Activated CD8-positive, alpha-beta memory T cell treated with anti-CD3 and anti-CD28 coated beads, Interleukin-2, amount 50 U/mL, for 48 hours (primary cell): ENCODE measurements at regions not wholly inside any gene's neighbourhood (a gene's known extent, or its start where the extent isn't known, plus 50 kb on each side); places are given as distances from the start of the nearest gene placed in this dataset.

Source experiments
- DNase-seq: peaks from one replicate; pipeline ENCODE4 v3.0.0-alpha.2; 2020

GRCh38 chr16:27686926-27687325, 137.0 kb downstream of the KATNIP start:
- DNase-seq, result no peak

DNA sequence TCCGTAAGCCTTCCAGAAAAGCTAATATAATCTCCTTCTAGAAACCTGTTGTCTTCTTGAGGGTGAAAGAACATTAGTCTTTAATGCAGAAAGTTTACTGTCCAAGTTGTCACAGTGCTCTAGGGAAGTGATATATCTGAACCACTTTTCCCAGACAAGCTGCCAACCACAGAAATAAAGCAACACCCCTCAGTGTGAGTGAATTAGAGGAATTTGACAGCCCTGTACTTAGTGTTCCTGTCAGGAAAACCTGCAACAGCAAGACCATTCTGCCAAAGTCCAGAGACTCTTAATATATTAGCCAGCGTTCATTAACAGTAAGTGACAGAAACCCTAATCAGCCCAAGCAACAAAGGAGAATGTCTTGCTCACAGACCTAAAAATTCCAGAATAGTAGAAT, 137.7 kb downstream of the KATNIP start:
- no peak for DNase-seq

DNA sequence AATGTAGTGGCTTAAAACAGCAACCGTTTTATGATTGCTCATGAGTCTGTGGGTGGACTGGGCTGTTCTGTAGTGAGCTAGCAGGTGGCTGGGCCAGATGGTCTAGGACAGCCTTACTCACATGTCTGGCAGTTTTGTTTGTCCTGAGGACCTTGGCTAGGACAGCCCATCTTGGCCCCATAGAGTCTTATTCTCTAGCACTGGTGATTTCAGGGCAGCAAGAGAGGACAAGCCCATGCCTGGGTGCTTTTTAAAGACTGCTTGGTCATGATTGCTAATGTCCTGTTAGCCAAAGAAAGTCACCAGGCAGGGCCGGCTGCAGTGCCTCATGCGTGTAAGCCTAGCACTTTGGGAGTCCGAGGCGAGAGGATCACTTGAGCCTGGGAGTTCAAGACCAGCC, 139.8 kb downstream of the KATNIP start:
- no peak for DNase-seq

GRCh38 chr16:27690608-27691007, 140.7 kb downstream of the KATNIP start:
- peak; percentile 57 for DNase-seq

- no peak for DNase-seq
Observed at GRCh38 chr16:27691721-27692120, 141.8 kb downstream of the KATNIP start.

- no peak for DNase-seq
Observed at GRCh38 chr16:27692576-27692975, 142.6 kb downstream of the KATNIP start.

DNA sequence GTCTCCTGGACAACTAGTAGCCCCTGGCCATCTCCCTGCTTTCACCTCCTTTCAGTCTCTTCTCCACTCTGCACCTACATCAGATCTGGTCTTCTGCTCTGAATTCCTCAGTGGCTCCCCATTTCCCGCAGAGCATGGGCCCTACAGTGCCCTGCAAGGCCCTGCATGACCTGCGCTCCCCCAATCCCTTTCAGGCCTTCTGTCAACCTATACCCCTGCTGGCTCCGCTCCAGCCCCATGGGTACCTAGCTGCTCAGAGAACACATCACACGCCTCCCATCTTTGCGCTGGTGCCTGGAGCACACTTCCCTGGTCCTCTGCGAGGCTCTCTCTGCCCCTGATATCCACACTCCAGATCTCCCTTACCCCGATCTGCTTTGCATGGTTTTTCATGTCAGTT, 145.2 kb downstream of the KATNIP start:
- DNase-seq, result no peak

DNA sequence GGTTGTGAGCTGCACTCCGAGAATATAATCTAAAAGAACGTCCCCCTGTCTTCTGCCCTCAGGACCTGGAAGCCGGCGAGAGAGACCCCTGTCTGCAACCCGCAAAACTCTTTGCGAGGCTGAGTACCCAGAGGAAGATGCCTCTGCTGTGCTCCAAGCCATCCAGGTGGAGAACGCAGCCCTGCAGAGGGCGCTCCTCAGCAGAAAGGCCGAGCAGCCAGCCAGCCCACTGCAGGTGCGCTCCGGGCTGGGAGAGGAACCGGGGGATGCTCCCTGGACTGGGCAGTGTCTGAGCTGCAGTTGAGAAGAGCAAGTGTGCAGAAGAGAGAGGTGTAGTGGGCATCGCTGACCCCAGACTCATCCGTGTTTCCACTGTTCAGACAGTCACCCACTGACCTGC, 148.3 kb downstream of the KATNIP start:
- no peak for DNase-seq

DNA sequence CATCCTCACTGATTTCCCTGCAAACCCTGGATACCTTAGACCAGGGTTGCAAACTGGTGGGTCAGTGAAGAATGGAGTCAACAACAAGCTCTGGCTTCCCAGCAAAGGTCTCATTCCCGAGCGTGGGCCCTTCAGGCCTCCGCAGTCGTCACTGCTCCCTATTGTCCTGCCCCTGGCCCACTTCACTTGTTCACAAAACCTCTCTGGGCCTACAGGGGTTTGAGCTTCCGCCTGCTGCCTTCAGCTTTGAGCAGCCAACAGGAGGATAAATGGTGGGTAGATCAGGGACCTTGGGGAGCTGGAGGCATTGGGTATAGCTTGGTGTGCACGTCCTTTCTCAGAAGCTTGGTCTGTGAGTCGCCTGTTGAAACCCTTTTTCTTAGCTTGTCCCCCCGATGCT, 148.8 kb downstream of the KATNIP start:
- no peak for DNase-seq

DNA sequence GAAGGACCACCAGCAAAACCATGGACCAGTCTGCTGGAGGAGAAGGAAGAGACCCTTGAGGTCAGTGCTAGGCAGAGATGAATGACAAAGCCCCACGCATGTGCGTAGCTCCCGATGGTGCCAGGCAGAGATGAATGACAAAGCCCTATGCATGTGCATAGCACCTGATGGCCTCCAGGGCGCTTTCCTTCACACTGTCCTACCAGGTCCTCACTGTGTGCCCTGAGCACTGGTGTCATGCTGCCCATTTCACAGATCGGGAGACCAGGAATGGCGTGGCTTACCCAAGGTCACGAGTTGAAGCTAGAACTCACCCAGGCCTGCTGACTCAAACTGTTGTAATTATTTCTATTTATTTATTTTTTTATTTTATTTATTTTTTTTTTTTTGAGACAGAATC, 149.6 kb downstream of the KATNIP start:
- no peak for DNase-seq

- no peak for DNase-seq
Observed at GRCh38 chr16:27700304-27700995, 150.5 kb downstream of the KATNIP start.

GRCh38 chr16:27701381-27701780, 151.4 kb downstream of the KATNIP start:
- no peak for DNase-seq

- no peak for DNase-seq
Observed at GRCh38 chr16:27703121-27703520, 153.2 kb downstream of the KATNIP start.

DNA sequence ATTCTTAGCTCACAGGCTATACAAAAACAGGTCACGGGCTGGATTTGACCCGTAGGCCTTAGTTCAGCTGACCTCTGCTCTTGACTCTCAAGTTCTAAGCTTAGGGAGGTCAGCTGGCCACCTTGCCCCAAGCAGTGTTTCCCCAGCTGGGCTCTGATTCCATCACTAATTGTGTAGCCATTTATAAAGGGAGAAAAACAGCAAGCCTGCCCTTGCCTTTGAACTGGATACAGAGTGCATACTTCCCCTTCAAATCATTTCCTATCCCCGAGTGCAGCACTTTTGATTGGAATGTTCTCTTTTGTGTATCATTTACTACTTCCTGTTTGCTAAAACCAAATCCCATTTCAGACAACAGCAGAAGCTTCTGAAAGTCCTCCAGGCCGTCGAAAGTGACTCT, 153.6 kb downstream of the KATNIP start:
- DNase-seq, result no peak

GRCh38 chr16:27704252-27704651, 154.3 kb downstream of the KATNIP start:
- no peak for DNase-seq

DNA sequence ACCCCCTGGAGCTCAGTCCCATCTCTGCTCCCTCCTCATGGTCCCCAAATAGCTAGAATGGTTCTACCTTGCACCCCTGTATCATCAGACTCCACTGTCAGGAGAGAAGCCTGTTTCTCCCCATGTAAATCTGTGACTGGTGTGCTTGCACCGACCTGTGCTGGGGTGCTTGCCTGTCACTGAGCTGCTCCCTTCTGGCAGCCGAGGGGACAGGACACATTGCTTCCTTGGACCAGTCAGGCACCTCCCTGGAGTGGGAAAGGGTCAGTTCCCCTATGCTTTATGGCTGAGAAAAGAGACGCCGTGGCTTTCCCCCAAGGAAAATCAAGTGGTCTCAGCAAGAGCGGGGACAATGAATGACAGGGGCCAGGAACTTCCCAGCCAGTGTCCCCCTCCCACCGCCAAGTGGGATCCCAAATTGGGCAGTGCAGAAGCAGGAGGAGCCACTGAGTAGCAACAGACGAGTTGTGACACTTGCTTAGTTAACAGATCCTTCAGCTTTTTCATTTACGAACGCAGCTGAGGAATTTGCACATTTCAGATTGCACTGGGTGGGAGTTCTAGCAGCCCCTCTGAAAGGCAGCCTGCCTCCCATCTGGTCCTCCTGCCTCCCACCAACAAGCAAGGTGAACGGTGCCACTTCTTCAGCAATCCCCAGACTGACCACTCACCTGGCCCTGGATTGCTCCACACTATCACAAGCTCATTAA, 156.4 kb downstream of the KATNIP start:
- DNase-seq, result no peak

GRCh38 chr16:27706866-27707685, 157.1 kb downstream of the KATNIP start:
- no peak for DNase-seq

DNA sequence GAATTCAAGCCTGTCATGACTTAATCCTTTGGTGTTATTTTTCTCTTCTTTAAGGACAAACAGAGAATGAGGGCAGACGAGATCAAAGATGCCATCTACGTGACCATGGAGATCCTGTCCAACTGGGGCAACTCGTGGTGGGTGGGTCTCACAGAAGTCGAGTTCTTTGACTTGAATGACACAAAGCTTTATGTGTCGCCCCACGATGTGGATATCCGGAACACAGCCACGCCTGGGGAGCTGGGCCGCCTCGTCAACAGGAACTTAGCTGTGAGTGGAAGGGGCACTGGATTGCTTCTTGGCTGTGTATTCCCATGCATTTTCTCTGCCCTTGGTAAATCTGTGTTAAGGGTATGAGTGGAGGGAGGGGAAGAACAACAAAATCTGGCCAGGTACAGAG, 158.7 kb downstream of the KATNIP start:
- DNase-seq, result no peak

- no peak for DNase-seq
Observed at GRCh38 chr16:27712251-27712711, 162.3 kb downstream of the KATNIP start.

GRCh38 chr16:27717726-27718125, 167.8 kb downstream of the KATNIP start:
- DNase-seq, result no peak

GRCh38 chr16:27718201-27719105, 168.5 kb downstream of the KATNIP start:
- no peak for DNase-seq

DNA sequence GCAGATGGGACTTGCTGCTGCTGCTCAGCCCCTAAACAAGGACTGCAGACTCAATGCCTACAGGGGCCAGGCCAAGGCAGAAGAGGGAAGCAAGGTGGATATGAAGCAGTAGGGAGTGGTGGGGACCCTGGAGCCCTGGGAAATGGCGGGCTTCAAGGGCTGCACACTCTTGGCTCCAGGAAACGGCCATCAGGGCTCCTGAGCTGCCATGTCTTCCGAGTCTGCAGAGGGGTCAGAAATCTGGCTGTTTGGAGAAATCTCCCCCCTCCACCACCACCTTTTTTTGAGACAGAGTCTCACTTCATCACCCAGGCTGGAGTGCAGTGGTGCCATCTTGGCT, 169.1 kb downstream of the KATNIP start:
- DNase-seq, result no peak
